KMS-11 (cell line): ENCODE measurements at regions not wholly inside any gene's neighbourhood (a gene's known extent, or its start where the extent isn't known, plus 50 kb on each side); places are given as distances from the start of the nearest gene placed in this dataset.

Experiments used
- H2AFZ ChIP-seq: fragments of 200-600 bp; sonication (generic); 2 replicates; pipeline ENCODE4 v1.6.1; 2016; ENCODE audit warnings: antibody characterized with exemption, mixed run types, low read depth
- H3K27ac ChIP-seq: fragments of 200-600 bp; sonication (generic); 2 replicates; pipeline ENCODE4 v1.6.1; 2016; ENCODE audit warnings: mild to moderate bottlenecking, mixed run types
- H3K27me3 ChIP-seq: fragments of 200-600 bp; sonication (generic); 2 replicates; pipeline ENCODE4 v1.6.1; 2017; ENCODE audit warnings: mild to moderate bottlenecking, low read depth, mixed run types, moderate library complexity; ENCODE audit not compliant: insufficient read depth
- H3K36me3 ChIP-seq: fragments of 200-600 bp; sonication (generic); 2 replicates; pipeline ENCODE4 v1.6.1; 2017; ENCODE audit warnings: mild to moderate bottlenecking, mixed run types; ENCODE audit not compliant: insufficient read depth
- H3K4me1 ChIP-seq: fragments of 200-600 bp; sonication (generic); 2 replicates; pipeline ENCODE4 v1.6.1; 2016; ENCODE audit warnings: mild to moderate bottlenecking, low read depth, mixed run types; ENCODE audit not compliant: poor library complexity, severe bottlenecking
- H3K4me2 ChIP-seq: fragments of 200-600 bp; sonication (generic); 2 replicates; pipeline ENCODE4 v1.7.0; 2016; ENCODE audit warnings: mild to moderate bottlenecking, mixed run types
- H3K4me3 ChIP-seq: fragments of 200-600 bp; sonication (generic); IDR thresholded peaks from 2 replicates; pipeline ENCODE4 v1.6.1; 2017; ENCODE audit warnings: low read depth, low read length, mixed read lengths; ENCODE audit not compliant: insufficient read depth
- H3K79me2 ChIP-seq: fragments of 200-600 bp; sonication (generic); 2 replicates; pipeline ENCODE4 v1.6.1; 2016; ENCODE audit warnings: low read depth, mixed run types; ENCODE audit not compliant: insufficient read depth
- H3K9ac ChIP-seq: fragments of 200-600 bp; sonication (generic); 2 replicates; pipeline ENCODE4 v1.6.1; 2016; ENCODE audit warnings: mild to moderate bottlenecking, mixed run types
- H4K20me1 ChIP-seq: fragments of 200-600 bp; sonication (generic); 2 replicates; pipeline ENCODE4 v1.6.1; 2016; ENCODE audit warnings: mild to moderate bottlenecking, mixed run types; ENCODE audit not compliant: insufficient read depth
- TF ChIP-seq, protein P1 (sequence below): fragments of 200-600 bp; sonication (generic); conservative IDR thresholded peaks from 2 replicates; pipeline ENCODE4 v1.6.1; 2017; ENCODE audit warnings: low read depth, mild to moderate bottlenecking, antibody characterized with exemption, low read length, moderate library complexity, mixed read lengths

DNA sequence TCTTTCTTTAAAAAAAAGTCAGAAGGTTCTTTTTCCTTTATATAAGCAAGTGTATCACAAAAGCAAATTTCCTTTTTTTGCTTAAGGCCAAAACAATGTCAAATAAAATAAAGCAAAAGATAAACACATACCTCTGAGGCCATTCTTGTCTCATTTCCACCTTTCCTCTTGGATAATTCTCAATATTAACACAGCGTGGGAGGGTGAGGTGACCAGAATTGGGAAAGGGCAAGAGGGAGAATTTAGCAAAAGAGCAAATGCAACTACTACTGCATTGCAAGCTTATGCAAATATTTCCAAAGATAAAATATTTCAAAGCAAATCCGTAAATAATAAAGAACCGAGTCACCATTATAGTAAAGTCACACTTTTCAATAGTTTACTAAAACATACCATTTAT lies 153.4 kb upstream of the PSMD7 start:
- Histone ChIP-seq H3K36me3 (no peaks in the 10 kb centered on the region), H3K4me3 (no peak overlapping the region), H3K4me2 (no peak overlapping the region), H3K79me2 (no peaks in the 10 kb centered on the region), H3K9ac (no peak overlapping the region), H3K27me3 (no peaks in the 10 kb centered on the region), H2AFZ (no peak overlapping the region), H3K4me1 (peaks cover 62% of the 10 kb centered on the region), H4K20me1 (no peaks in the 10 kb centered on the region), H3K27ac (no peak overlapping the region)
- TF ChIP-seq, protein P1, sequence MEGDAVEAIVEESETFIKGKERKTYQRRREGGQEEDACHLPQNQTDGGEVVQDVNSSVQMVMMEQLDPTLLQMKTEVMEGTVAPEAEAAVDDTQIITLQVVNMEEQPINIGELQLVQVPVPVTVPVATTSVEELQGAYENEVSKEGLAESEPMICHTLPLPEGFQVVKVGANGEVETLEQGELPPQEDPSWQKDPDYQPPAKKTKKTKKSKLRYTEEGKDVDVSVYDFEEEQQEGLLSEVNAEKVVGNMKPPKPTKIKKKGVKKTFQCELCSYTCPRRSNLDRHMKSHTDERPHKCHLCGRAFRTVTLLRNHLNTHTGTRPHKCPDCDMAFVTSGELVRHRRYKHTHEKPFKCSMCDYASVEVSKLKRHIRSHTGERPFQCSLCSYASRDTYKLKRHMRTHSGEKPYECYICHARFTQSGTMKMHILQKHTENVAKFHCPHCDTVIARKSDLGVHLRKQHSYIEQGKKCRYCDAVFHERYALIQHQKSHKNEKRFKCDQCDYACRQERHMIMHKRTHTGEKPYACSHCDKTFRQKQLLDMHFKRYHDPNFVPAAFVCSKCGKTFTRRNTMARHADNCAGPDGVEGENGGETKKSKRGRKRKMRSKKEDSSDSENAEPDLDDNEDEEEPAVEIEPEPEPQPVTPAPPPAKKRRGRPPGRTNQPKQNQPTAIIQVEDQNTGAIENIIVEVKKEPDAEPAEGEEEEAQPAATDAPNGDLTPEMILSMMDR = no peak

DNA sequence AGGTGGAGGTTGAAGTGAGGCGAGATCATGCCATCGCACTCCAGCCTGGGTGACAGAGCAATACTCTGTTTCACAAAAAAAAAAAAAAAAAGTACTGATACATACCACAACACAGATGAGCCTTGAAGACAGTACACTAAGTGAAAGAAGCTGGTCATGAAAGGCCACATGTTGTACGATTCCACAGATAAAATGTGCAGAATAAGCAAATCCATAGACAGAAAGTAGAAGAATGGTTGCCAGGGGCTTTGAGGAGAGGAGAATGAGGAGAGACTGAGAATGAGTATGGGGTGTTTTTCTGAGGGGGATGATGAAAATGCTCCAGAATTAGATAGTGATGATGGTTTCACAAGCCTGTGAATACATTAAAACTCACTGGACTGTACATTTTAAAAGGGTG lies 155.6 kb upstream of the PSMD7 start:
- Histone ChIP-seq H3K27me3 (no peaks in the 10 kb centered on the region), H4K20me1 (no peaks in the 10 kb centered on the region), H2AFZ (no peak overlapping the region), H3K79me2 (no peaks in the 10 kb centered on the region), H3K36me3 (no peaks in the 10 kb centered on the region), H3K9ac (no peak overlapping the region), H3K4me1 (peaks cover 43% of the 10 kb centered on the region), H3K4me3 (no peak overlapping the region), H3K27ac (no peak overlapping the region), H3K4me2 (no peak overlapping the region)
- TF ChIP-seq, protein P1 = no peak

DNA sequence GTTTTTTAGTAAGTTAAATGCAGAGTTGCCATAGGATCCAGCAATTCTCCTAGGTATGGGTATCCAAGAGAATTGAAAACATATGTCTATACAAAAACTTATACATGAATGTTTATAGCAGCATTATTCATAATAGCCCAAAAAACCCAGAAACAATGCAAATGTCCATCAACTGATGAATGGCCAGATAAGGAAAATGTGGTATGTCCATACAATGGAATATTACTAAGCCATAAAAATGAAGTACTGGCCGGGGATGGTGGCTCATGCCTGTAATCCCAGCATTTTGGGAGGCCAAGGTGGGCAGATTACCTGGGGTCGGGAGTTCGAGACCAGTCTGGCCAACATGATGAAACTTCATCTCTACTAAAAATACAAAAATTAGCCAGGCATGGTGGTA lies 156.1 kb upstream of the PSMD7 start:
- H3K4me3 ChIP-seq = no peak overlapping the region
- no peak overlapping the region for H3K9ac ChIP-seq
- TF ChIP-seq, protein P1 = no peak
- no peak overlapping the region for H3K27ac ChIP-seq
- H3K36me3 ChIP-seq = no peaks in the 10 kb centered on the region
- H3K79me2 ChIP-seq = no peaks in the 10 kb centered on the region
- no peak overlapping the region for H2AFZ ChIP-seq
- H3K27me3 ChIP-seq = no peaks in the 10 kb centered on the region
- peaks cover 39% of the 10 kb centered on the region for H3K4me1 ChIP-seq
- H4K20me1 ChIP-seq = no peaks in the 10 kb centered on the region
- H3K4me2 ChIP-seq = no peak overlapping the region

DNA sequence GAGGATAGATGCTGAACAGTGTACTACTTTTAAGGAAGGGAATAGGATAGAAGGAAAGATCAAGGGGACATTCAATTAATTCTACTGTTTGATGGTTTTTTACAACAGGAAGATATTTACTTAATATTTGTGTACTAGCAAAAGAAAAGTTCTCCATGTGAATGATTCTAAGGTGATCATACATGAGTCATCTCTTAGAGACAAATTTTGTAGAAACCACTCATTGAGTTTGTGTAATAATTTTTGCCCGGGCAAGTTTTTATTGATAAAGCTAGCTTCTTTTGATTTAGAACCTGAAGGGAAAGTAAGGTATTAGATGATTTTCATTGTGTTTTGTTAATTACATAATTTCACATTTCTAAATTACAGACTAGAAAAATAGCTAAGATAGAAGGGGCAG lies 172.8 kb upstream of the PSMD7 start:
- H3K79me2 ChIP-seq = no peaks in the 10 kb centered on the region
- no peak overlapping the region for H3K27ac ChIP-seq
- H3K36me3 ChIP-seq = no peaks in the 10 kb centered on the region
- no peaks in the 10 kb centered on the region for H3K27me3 ChIP-seq
- H3K4me2 ChIP-seq = no peak overlapping the region
- H3K4me1 ChIP-seq = no peaks in the 10 kb centered on the region
- no peak overlapping the region for H3K4me3 ChIP-seq
- no peaks in the 10 kb centered on the region for H4K20me1 ChIP-seq
- TF ChIP-seq, protein P1 = no peak
- H2AFZ ChIP-seq = no peak overlapping the region
- no peak overlapping the region for H3K9ac ChIP-seq

GRCh38 chr16:74123195-74123594 lies 173.4 kb upstream of the PSMD7 start:
- H3K4me3 ChIP-seq = no peak overlapping the region
- H3K36me3 ChIP-seq = no peaks in the 10 kb centered on the region
- H2AFZ ChIP-seq = no peak overlapping the region
- TF ChIP-seq, protein P1 = no peak
- H3K79me2 ChIP-seq = no peaks in the 10 kb centered on the region
- H4K20me1 ChIP-seq = no peaks in the 10 kb centered on the region
- no peak overlapping the region for H3K27ac ChIP-seq
- no peaks in the 10 kb centered on the region for H3K27me3 ChIP-seq
- no peaks in the 10 kb centered on the region for H3K4me1 ChIP-seq
- H3K4me2 ChIP-seq = no peak overlapping the region
- H3K9ac ChIP-seq = no peak overlapping the region
